CD4-positive, alpha-beta T cell (primary cell): ENCODE measurements at regions not wholly inside any gene's neighbourhood (a gene's known extent, or its start where the extent isn't known, plus 50 kb on each side); places are given as distances from the start of the nearest gene placed in this dataset.

ENCODE experiments used
- ATAC-seq: fragments of 200-7000 bp; cut with Tn5 transposase; one replicate; pipeline ENCODE4 v1.10.0; 2022; ENCODE audit warnings: mild to moderate bottlenecking; ENCODE audit not compliant: poor library complexity
- CTCF ChIA-PET: fragments of 350-600 bp; sonication (Branson Sonifier 250); formaldehyde crosslinking; loops from one replicate; lab custom pipeline; 2021; ENCODE audit warnings: antibody characterized with exemption, inconsistent platforms; lab: Charles Lee
- POLR2A ChIA-PET: fragments of 350-600 bp; sonication (Branson Sonifier 250); formaldehyde crosslinking; loops from one replicate; lab custom pipeline; 2021; ENCODE audit warnings: antibody characterized with exemption, inconsistent platforms; lab: Charles Lee
- DNase-seq, 14 experiments: peaks; one replicate each; pipeline ENCODE4 v3.0.0-alpha.2; 2013 to 2020; ENCODE audit warnings: mixed read lengths in 2 of 14
- H3K27ac ChIP-seq, 2 donors: one replicate each; pipeline versions ENCODE4 v1.5.1 to v1.7.0; 2013; ENCODE audit warnings: low read length in 2 of 2, low read depth in 1 of 2, mild to moderate bottlenecking in 1 of 2
- H3K27me3 ChIP-seq, 2 experiments: 1 replicate in 1 of 2; 2 replicates in 1 of 2; pipeline versions ENCODE4 v1.6.1 to v1.7.0; 2013; ENCODE audit warnings: low read length in 2 of 2, control low read depth in 1 of 2, mild to moderate bottlenecking in 1 of 2, moderate library complexity in 1 of 2; ENCODE audit not compliant: insufficient read depth in 2 of 2, control insufficient read depth in 1 of 2
- H3K36me3 ChIP-seq: one replicate; pipeline ENCODE4 v1.6.1; 2013; ENCODE audit warnings: low read length, control low read depth; ENCODE audit not compliant: insufficient read depth
- H3K4me1 ChIP-seq: one replicate; pipeline ENCODE4 v1.6.1; 2013; ENCODE audit warnings: low read length, control low read depth; ENCODE audit not compliant: insufficient read depth
- H3K4me3 ChIP-seq: one replicate; pipeline ENCODE4 v1.5.1; 2013; ENCODE audit warnings: mild to moderate bottlenecking, low read length, moderate library complexity
- H3K9me3 ChIP-seq, 2 experiments: 1 replicate in 1 of 2; 2 replicates in 1 of 2; pipeline versions ENCODE4 v1.6.1 to v1.7.0; 2013; ENCODE audit warnings: low read length in 2 of 2, mild to moderate bottlenecking in 2 of 2, control low read depth in 1 of 2, moderate library complexity in 1 of 2; ENCODE audit not compliant: control insufficient read depth in 1 of 2, insufficient read depth in 1 of 2
- H3K27ac Mint-ChIP-seq: one replicate; pipeline ENCODE4 v1.8.0; 2020; ENCODE audit warnings: mixed read lengths
- H3K27me3 Mint-ChIP-seq: one replicate; pipeline ENCODE4 v1.8.0; 2021; ENCODE audit warnings: mixed read lengths
- H3K36me3 Mint-ChIP-seq: one replicate; pipeline ENCODE4 v1.8.0; 2021; ENCODE audit warnings: low read depth, mixed read lengths
- H3K4me1 Mint-ChIP-seq: one replicate; pipeline ENCODE4 v1.8.0; 2021; ENCODE audit warnings: low read depth, mixed read lengths
- H3K4me3 Mint-ChIP-seq: one replicate; pipeline ENCODE4 v1.8.0; 2020; ENCODE audit warnings: mild to moderate bottlenecking, mixed read lengths
- H3K9me3 Mint-ChIP-seq: one replicate; pipeline ENCODE4 v1.8.0; 2020; ENCODE audit warnings: mixed read lengths
- intact Hi-C, 2 experiments: fragments of 100-400 bp; cut with DNase I in 1 of 2; cut with micrococcal nuclease in 1 of 2; formaldehyde crosslinking; loops; one replicate each; pipeline versions ENCODE4 v1.15.1 to v1.9.0; 2023 to 2025; cut with DNase I, micrococcal nuclease
- TF ChIP-seq, protein P1 (sequence below): fragments of 200-600 bp; IDR thresholded peaks from one replicate; pipeline ENCODE4 v1.8.0; 2022; ENCODE audit warnings: antibody characterized with exemption, mild to moderate bottlenecking

- no peaks in the 10 kb centered on the region for H3K27me3 ChIP-seq
- ChIA-PET CTCF (no interaction called here), POLR2A (interaction anchor here (1.1 kb wide), 1 partner anchor 12 kb away, joined by 4 read pairs; no protein-coding TSS in a partner anchor)
- no peak for ATAC-seq
- H3K27ac ChIP-seq = no peak overlapping the region
- no peak overlapping the region for H3K4me3 ChIP-seq
- intact Hi-C loops = loop anchor here in 1 of 2 experiments (10.0 kb wide), 1 partner anchor 60 kb away; no protein-coding TSS in a partner anchor
- TF ChIP-seq, protein P1, sequence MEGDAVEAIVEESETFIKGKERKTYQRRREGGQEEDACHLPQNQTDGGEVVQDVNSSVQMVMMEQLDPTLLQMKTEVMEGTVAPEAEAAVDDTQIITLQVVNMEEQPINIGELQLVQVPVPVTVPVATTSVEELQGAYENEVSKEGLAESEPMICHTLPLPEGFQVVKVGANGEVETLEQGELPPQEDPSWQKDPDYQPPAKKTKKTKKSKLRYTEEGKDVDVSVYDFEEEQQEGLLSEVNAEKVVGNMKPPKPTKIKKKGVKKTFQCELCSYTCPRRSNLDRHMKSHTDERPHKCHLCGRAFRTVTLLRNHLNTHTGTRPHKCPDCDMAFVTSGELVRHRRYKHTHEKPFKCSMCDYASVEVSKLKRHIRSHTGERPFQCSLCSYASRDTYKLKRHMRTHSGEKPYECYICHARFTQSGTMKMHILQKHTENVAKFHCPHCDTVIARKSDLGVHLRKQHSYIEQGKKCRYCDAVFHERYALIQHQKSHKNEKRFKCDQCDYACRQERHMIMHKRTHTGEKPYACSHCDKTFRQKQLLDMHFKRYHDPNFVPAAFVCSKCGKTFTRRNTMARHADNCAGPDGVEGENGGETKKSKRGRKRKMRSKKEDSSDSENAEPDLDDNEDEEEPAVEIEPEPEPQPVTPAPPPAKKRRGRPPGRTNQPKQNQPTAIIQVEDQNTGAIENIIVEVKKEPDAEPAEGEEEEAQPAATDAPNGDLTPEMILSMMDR = no peak
- Mint-ChIP-seq H3K36me3 (no peaks in the 10 kb centered on the region), H3K4me1 (no peaks in the 10 kb centered on the region), H3K4me3 (no peak overlapping the region), H3K27me3 (no peaks in the 10 kb centered on the region), H3K27ac (no peak overlapping the region), H3K9me3 (no peaks in the 10 kb centered on the region)
- H3K4me1 ChIP-seq = peaks cover 2% of the 10 kb centered on the region
- H3K36me3 ChIP-seq = no peaks in the 10 kb centered on the region
- H3K9me3 ChIP-seq = no peaks in the 10 kb centered on the region
- DNase-seq = no peak
Measured at GRCh38 chr3:102174312-102174712, 260.5 kb upstream of the ZPLD1 start.

- H3K9me3 ChIP-seq = no peaks in the 10 kb centered on the region
- H3K4me1 Mint-ChIP-seq = no peaks in the 10 kb centered on the region
- no peak overlapping the region for H3K27ac Mint-ChIP-seq
- no peak overlapping the region for H3K4me3 ChIP-seq
- H3K27ac ChIP-seq = no peak overlapping the region
- intact Hi-C loops = loop anchor here in 1 of 2 experiments (10.0 kb wide), 1 partner anchor 60 kb away; no protein-coding TSS in a partner anchor
- no peak for DNase-seq
- no peaks in the 10 kb centered on the region for H3K36me3 Mint-ChIP-seq
- H3K4me3 Mint-ChIP-seq = no peak overlapping the region
- no peaks in the 10 kb centered on the region for H3K27me3 ChIP-seq
- H3K27me3 Mint-ChIP-seq = no peaks in the 10 kb centered on the region
- POLR2A ChIA-PET = interaction anchor here (1.1 kb wide), 1 partner anchor 12 kb away, joined by 4 read pairs; no protein-coding TSS in a partner anchor
- peaks cover 3% of the 10 kb centered on the region for H3K4me1 ChIP-seq
- H3K36me3 ChIP-seq = no peaks in the 10 kb centered on the region
- ATAC-seq = no peak
- H3K9me3 Mint-ChIP-seq = no peaks in the 10 kb centered on the region
- TF ChIP-seq, protein P1 = no peak
- CTCF ChIA-PET = no interaction called here
Measured at GRCh38 chr3:102174832-102175374, 259.9 kb upstream of the ZPLD1 start.

DNA sequence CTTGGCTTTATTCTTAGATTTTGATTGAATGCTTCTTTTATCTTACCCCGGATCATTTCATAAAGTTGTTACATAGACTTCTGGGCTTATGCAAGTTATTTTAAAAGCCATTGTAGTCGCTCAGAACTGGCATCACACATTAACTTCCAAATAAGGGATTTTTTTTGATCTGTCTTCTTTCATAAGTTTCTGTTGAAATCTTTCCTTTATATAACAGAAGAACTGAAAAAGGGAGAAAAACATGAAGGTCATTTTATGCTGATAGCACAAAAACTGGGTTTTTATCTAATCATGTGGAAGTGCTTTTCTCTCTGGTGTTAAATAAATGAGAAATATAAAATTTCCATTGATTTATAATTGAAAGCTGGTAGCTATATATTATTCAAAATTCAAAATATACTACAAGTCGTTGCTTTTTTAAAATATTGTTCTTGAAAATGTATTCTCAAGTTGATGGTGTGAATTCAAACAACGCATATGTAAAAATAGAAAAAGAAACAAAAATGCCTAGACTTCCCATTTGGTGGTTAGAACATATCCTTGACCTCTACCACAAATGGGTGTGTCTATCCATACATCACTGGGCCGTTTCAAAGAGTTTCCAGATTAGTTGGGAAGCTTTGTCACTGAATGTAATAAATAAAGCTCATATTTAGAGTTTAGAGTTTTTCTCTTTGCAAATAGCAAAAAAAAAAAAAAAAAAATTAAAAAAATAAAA, 258.3 kb upstream of the ZPLD1 start:
- no peaks in the 10 kb centered on the region for H3K9me3 Mint-ChIP-seq
- no peaks in the 10 kb centered on the region for H3K9me3 ChIP-seq
- H3K4me3 Mint-ChIP-seq = no peak overlapping the region
- no peak overlapping the region for H3K27ac Mint-ChIP-seq
- no peak overlapping the region for H3K27ac ChIP-seq
- no peak for ATAC-seq
- H3K27me3 Mint-ChIP-seq = no peaks in the 10 kb centered on the region
- H3K4me1 ChIP-seq = peaks cover 3% of the 10 kb centered on the region
- H3K27me3 ChIP-seq = no peaks in the 10 kb centered on the region
- CTCF ChIA-PET = interaction anchor here (0.6 kb wide), 1 partner anchor 500 kb away, joined by 3 read pairs; no protein-coding TSS in a partner anchor
- H3K36me3 ChIP-seq = no peaks in the 10 kb centered on the region
- POLR2A ChIA-PET = interaction anchor here (0.6 to 1.1 kb wide), 2 partner anchors 53 to 487 kb away, joined by 3 to 4 read pairs; no protein-coding TSS in a partner anchor
- no peaks in the 10 kb centered on the region for H3K4me1 Mint-ChIP-seq
- DNase-seq = peak in 1 of 14 experiments; percentile 5
- TF ChIP-seq, protein P1 = no peak
- H3K36me3 Mint-ChIP-seq = no peaks in the 10 kb centered on the region
- H3K4me3 ChIP-seq = no peak overlapping the region
- intact Hi-C loops = loop anchor here in 1 of 2 experiments (10.0 kb wide), 1 partner anchor 62 kb away; no protein-coding TSS in a partner anchor
